K562 (cell line): ENCODE measurements at regions not wholly inside any gene's neighbourhood (a gene's known extent, or its start where the extent isn't known, plus 50 kb on each side); places are given as distances from the start of the nearest gene placed in this dataset.

ENCODE experiments used
- ATAC-seq: fragments of 200-7000 bp; cut with Tn5 transposase; 3 replicates; pipeline ENCODE4 v1.9.1; 2020; ENCODE audit warnings: moderate library complexity
- BruUV-seq: library from RNA; stranded (reverse); fragments of 400-500 nt; replicated peaks from 2 replicates; lab custom pipeline; 2021; lab: Mats Ljungman, UMichigan
- CTCF ChIA-PET: fragments of 300-600 bp; formaldehyde crosslinking; extraction: SDS; loops from one replicate; lab custom pipeline; 2021; ENCODE audit warnings: low intra/inter-chr PET ratio; lab: Yijun Ruan, JAX
- POLR2A ChIA-PET: fragments of 300-600, 350-650 bp; sonication (Branson Sonifier 250); formaldehyde crosslinking; extraction: SDS; loops from one replicate; lab custom pipeline; 2021; ENCODE audit warnings: antibody characterized with exemption, inconsistent platforms; lab: Yijun Ruan, JAX
- DNase-seq, 4 experiments: peaks; one replicate each; pipeline versions ENCODE4 v3.0.0 to v3.0.0-alpha.2; 2011 to 2018; ENCODE audit warnings: low spot score in 3 of 4, mixed read lengths in 3 of 4; ENCODE audit errors: extremely low read depth in 1 of 4
- FAIRE-seq: peaks from 2 replicates; lab custom pipeline; 2011; peaks lifted over from hg19 to GRCh38; lab: Jason Lieb, UNC
- H2AFZ ChIP-seq: 2 replicates; pipeline ENCODE4 v1.6.0; 2011; ENCODE audit warnings: low read depth, low read length, control low read depth, inconsistent platforms
- H3K27ac ChIP-seq: fragments of 200-600 bp; 3 replicates; pipeline ENCODE4 v1.8.0; 2011; ENCODE audit warnings: low read depth, mild to moderate bottlenecking, control low read depth, inconsistent platforms, low read length, moderate library complexity, mixed read lengths; ENCODE audit errors: extremely low read depth
- H3K27me3 ChIP-seq, 2 experiments: fragments of 300-600 bp in 1 of 2; 2 replicates in 1 of 2; 3 replicates in 1 of 2; pipeline versions ENCODE4 v1.6.0 to v1.8.0; 2011; ENCODE audit warnings: inconsistent platforms in 2 of 2, low read length in 2 of 2, mild to moderate bottlenecking in 1 of 2, mixed read lengths in 1 of 2, moderate library complexity in 1 of 2; ENCODE audit not compliant: control insufficient read depth in 2 of 2, insufficient read depth in 2 of 2
- H3K36me3 ChIP-seq: fragments of 300-600 bp; 3 replicates; pipeline ENCODE4 v1.8.0; 2011; ENCODE audit warnings: mild to moderate bottlenecking, low read length, inconsistent platforms; ENCODE audit not compliant: control insufficient read depth, insufficient read depth
- H3K4me1 ChIP-seq, 2 experiments: fragments of 200-600 bp in 1 of 2; replicated peaks in 1 of 2; 2 replicates in 1 of 2; 3 replicates in 1 of 2; pipeline versions ENCODE4 v1.5.1 to v1.8.0; 2011; ENCODE audit warnings: inconsistent platforms in 2 of 2, low read length in 2 of 2, mild to moderate bottlenecking in 1 of 2, mixed read lengths in 1 of 2, moderate library complexity in 1 of 2; ENCODE audit not compliant: control insufficient read depth in 2 of 2, insufficient read depth in 2 of 2
- H3K4me2 ChIP-seq: 2 replicates; pipeline ENCODE4 v1.6.1; 2011; ENCODE audit warnings: low read length, control low read depth, inconsistent platforms, mixed read lengths; ENCODE audit not compliant: insufficient read depth
- H3K4me3 ChIP-seq: fragments of 200-600 bp; sonication (generic), shearing (Covaris generic); 2 replicates; pipeline ENCODE4 v1.5.1; 2016; ENCODE audit warnings: control low read depth, inconsistent platforms
- H3K79me2 ChIP-seq: fragments of 200-600 bp; 3 replicates; pipeline ENCODE4 v1.8.0; 2011; ENCODE audit warnings: low read length, inconsistent platforms; ENCODE audit not compliant: control insufficient read depth, insufficient read depth
- H3K9ac ChIP-seq, 2 experiments: 2 replicates each; pipeline versions ENCODE4 v1.6.0 to v1.6.1; 2011; ENCODE audit warnings: low read depth in 2 of 2, low read length in 2 of 2, control low read depth in 1 of 2, inconsistent platforms in 1 of 2, mild to moderate bottlenecking in 1 of 2, mixed read lengths in 1 of 2; ENCODE audit not compliant: insufficient read depth in 1 of 2
- H3K9me1 ChIP-seq: one replicate; pipeline ENCODE4 v1.6.0; 2011; ENCODE audit warnings: inconsistent platforms, mild to moderate bottlenecking, low read length, moderate library complexity; ENCODE audit not compliant: control insufficient read depth, insufficient read depth
- H3K9me3 ChIP-seq: replicated peaks from 2 replicates; pipeline ENCODE4 v1.5.1; 2011; ENCODE audit warnings: low read depth, low read length, inconsistent platforms; ENCODE audit not compliant: control insufficient read depth, insufficient read depth
- H4K20me1 ChIP-seq: replicated peaks from 2 replicates; pipeline ENCODE4 v1.6.1; 2011; ENCODE audit warnings: low read length, inconsistent platforms, mixed read lengths; ENCODE audit not compliant: control insufficient read depth, insufficient read depth
- ARID2 ChIP-seq: fragments of 450-650 bp; IDR thresholded peaks from 2 replicates; pipeline ENCODE4 v1.6.1; 2017; ENCODE audit warnings: antibody characterized with exemption, mild to moderate bottlenecking
- ARNT ChIP-seq, 2 experiments: fragments of 450-650 bp; IDR thresholded peaks; 2 replicates each; pipeline ENCODE4 v1.6.1; 2016; ENCODE audit warnings: mild to moderate bottlenecking in 1 of 2
- CC2D1A ChIP-seq: fragments of 450-650 bp; IDR thresholded peaks from 2 replicates; pipeline ENCODE4 v1.6.1; 2017; ENCODE audit warnings: mild to moderate bottlenecking
- ELF4 ChIP-seq: fragments of 450-650 bp; formaldehyde crosslinking; IDR thresholded peaks from 2 replicates; pipeline ENCODE4 v1.4.0; 2022; ENCODE audit warnings: missing genetic modification characterization
- HNRNPK ChIP-seq: fragments of 200-400 bp; formaldehyde crosslinking; IDR thresholded peaks from one replicate; pipeline ENCODE4 v1.6.1; 2018; ENCODE audit warnings: mild to moderate bottlenecking, low read depth, low read length; ENCODE audit not compliant: poor library complexity, severe bottlenecking
- ILK ChIP-seq: fragments of 450-650 bp; IDR thresholded peaks from 2 replicates; pipeline ENCODE4 v1.6.1; 2016; ENCODE audit warnings: missing genetic modification characterization, low read depth, mild to moderate bottlenecking, missing compliant biosample characterization, moderate library complexity, borderline replicate concordance
- MBD1 ChIP-seq: fragments of 250-450 bp; sonication (Bioruptor Pico); IDR thresholded peaks from 2 replicates; pipeline ENCODE4 v1.8.0; 2022; ENCODE audit warnings: inconsistent platforms
- NR2C2 ChIP-seq, 2 experiments: fragments of 200-800 bp in 1 of 2; sonication (Bioruptor generic) in 1 of 2; sonication (generic) in 1 of 2; formaldehyde crosslinking in 1 of 2; IDR thresholded peaks; 2 replicates each; pipeline versions ENCODE4 v1.6.1 to v1.8.0; 2016 to 2022; ENCODE audit warnings: mild to moderate bottlenecking in 1 of 2, missing compliant biosample characterization in 1 of 2, missing genetic modification characterization in 1 of 2, missing genetic modification reagents in 1 of 2
- POLR3G ChIP-seq: IDR thresholded peaks from 2 replicates; pipeline ENCODE4 v1.6.1; 2011; ENCODE audit not compliant: insufficient read length, insufficient replicate concordance; ENCODE audit errors: extremely low read depth
- RAD21 ChIP-seq, 2 experiments: fragments of 250-450 bp in 1 of 2; fragments of 450-650 bp in 1 of 2; sonication (Bioruptor Pico) in 1 of 2; formaldehyde crosslinking in 1 of 2; IDR thresholded peaks in 1 of 2; conservative IDR thresholded peaks in 1 of 2; 2 replicates each; pipeline versions ENCODE4 v1.4.0 to v1.8.0; 2020 to 2022; ENCODE audit warnings: mild to moderate bottlenecking in 2 of 2, moderate library complexity in 1 of 2
- RBM14 ChIP-seq: fragments of 200-400 bp; formaldehyde crosslinking; IDR thresholded peaks from 2 replicates; pipeline ENCODE4 v1.6.1; 2018; ENCODE audit warnings: low read depth, mild to moderate bottlenecking, low read length, moderate library complexity, borderline replicate concordance; ENCODE audit not compliant: insufficient read depth
- RCOR1 ChIP-seq, 2 experiments: IDR thresholded peaks; 2 replicates each; pipeline ENCODE4 v1.6.1; 2012; ENCODE audit warnings: low read depth in 2 of 2, low read length in 2 of 2, borderline replicate concordance in 1 of 2, improper control_type of control experiment in 1 of 2
- SMC3 ChIP-seq: conservative IDR thresholded peaks from 2 replicates; pipeline ENCODE4 v1.6.1; 2011; ENCODE audit warnings: low read depth, low read length, improper control_type of control experiment; ENCODE audit not compliant: insufficient read depth
- TEAD1 ChIP-seq, 2 experiments: fragments of 450-650 bp in 1 of 2; sonication (generic) in 1 of 2; formaldehyde crosslinking; IDR thresholded peaks; 2 replicates each; pipeline versions ENCODE4 v1.4.0 to v1.8.0; 2020 to 2022; ENCODE audit warnings: mild to moderate bottlenecking in 2 of 2, missing genetic modification reagents in 1 of 2
- TFE3 ChIP-seq: fragments of 450-650 bp; formaldehyde crosslinking; IDR thresholded peaks from 2 replicates; pipeline ENCODE4 v1.4.0; 2020; ENCODE audit warnings: mild to moderate bottlenecking, mixed read lengths
- WGBS: fragments of 100-300 bp; shearing (Covaris generic); methylation state at CpG from one replicate; pipeline ENCODE4 v1.1.6; 2016; ENCODE audit warnings: low coverage, mixed read lengths; ENCODE audit not compliant: insufficient coverage; ENCODE audit errors: missing lambda C conversion rate; 5-methylcytosine and 5-hydroxymethylcytosine counted together
- in situ Hi-C: fragments of 300-500 bp; cut with MboI; formaldehyde crosslinking; loops from 4 replicates; pipeline ENCODE4 v1.15.0; 2018; ENCODE audit warnings: inconsistent platforms, mixed read lengths
- intact Hi-C: fragments of 100-400 bp; cut with micrococcal nuclease; formaldehyde crosslinking; loops from 2 replicates; pipeline ENCODE4 v1.14.2; 2022
- TF ChIP-seq, protein P1 (sequence below): sonication (generic); formaldehyde crosslinking; IDR thresholded peaks from 2 replicates; pipeline ENCODE4 v1.8.1; 2023; ENCODE audit warnings: mild to moderate bottlenecking, missing genetic modification reagents

GRCh38 chr1:219837274-219837993 lies 90.9 kb downstream of the SLC30A10 start:
- FAIRE-seq (peak; percentile 93), DNase-seq (peak; percentile 57 to 87 (median 66)), ATAC-seq (peak; percentile 95)
- intact Hi-C loops: loop anchor here (1.0 to 10.0 kb wide), 11 partner anchors 69 to 939 kb away; partner anchors contain the start of gene BPNT1
- POLR2A ChIA-PET: no interaction called here
- Histone ChIP-seq H3K4me2 (peak overlapping the region; percentile 47), H3K4me3 (no peak overlapping the region), H3K4me1 (peaks cover 6 to 9% of the 10 kb centered on the region in 2 experiments), H3K79me2 (no peaks in the 10 kb centered on the region), H4K20me1 (no peaks in the 10 kb centered on the region), H3K36me3 (no peaks in the 10 kb centered on the region), H3K9me1 (no peaks in the 10 kb centered on the region), H3K27me3 (peaks cover 10 to 11% of the 10 kb centered on the region in 2 experiments; a peak in 4 of 5 replicates), H3K9ac (peak overlapping the region in 1 of 2 experiments; percentile 41; a peak in 2 of 4 replicates), H2AFZ (peak overlapping the region; percentile 89), H3K9me3 (no peaks in the 10 kb centered on the region), H3K27ac (no peak overlapping the region)
- 6% methylated on average over 7 of the region's 7 CpGs for WGBS
- in situ Hi-C loops: loop anchor here (10.0 kb wide), 1 partner anchor 937 kb away; no protein-coding TSS in a partner anchor
- CTCF ChIA-PET: interaction anchor here (0.6 to 1.1 kb wide), 6 partner anchors 106 to 939 kb away, joined by 3 to 8 read pairs (median 4); no protein-coding TSS in a partner anchor
- BruUV-seq: no TSS peak
- TF ChIP-seq TFE3 (CRISPR knock-in tag) (no peak), MBD1 (CRISPR knock-in tag) (peak; percentile 85; the same call in 1 of the 2 replicates), ILK (tag) (no peak), TEAD1 (CRISPR knock-in tag; IDR thresholded peaks at IDR 0.05) (no peak), POLR3G (no peak), ELF4 (CRISPR knock-in tag) (no peak), RAD21 (CRISPR knock-in tag; conservative IDR thresholded peaks at IDR 0.05 in 1 of 2, IDR thresholded peaks at IDR 0.05 in 1 of 2) (peak; percentile 93 to 97), CC2D1A (peak; percentile 21; the same call in 1 of the 2 replicates), HNRNPK (no peak), ARID2 (peak; percentile 50; the same call in 1 of the 2 replicates), SMC3 (peak; percentile 82), NR2C2 (CRISPR knock-in tag; IDR thresholded peaks at IDR 0.05) (no peak), NR2C2 (tag; IDR thresholded peaks at IDR 0.05) (no peak), RBM14 (no peak), RCOR1 (IDR thresholded peaks at IDR 0.05; ENCODE audit: borderline replicate concordance in 1 of 2, low read depth in 2 of 2, low read length in 2 of 2) (peak in 1 of 2 experiments; percentile 22; a peak in 1 of 4 replicates), ARNT (IDR thresholded peaks at IDR 0.05) (peak in 1 of 2 experiments; percentile 78; a peak in 2 of 4 replicates)
- TF ChIP-seq, protein P1, sequence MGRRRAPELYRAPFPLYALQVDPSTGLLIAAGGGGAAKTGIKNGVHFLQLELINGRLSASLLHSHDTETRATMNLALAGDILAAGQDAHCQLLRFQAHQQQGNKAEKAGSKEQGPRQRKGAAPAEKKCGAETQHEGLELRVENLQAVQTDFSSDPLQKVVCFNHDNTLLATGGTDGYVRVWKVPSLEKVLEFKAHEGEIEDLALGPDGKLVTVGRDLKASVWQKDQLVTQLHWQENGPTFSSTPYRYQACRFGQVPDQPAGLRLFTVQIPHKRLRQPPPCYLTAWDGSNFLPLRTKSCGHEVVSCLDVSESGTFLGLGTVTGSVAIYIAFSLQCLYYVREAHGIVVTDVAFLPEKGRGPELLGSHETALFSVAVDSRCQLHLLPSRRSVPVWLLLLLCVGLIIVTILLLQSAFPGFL (CRISPR knock-in tag): no peak
